ACHN (cell line): ENCODE measurements at regions not wholly inside any gene's neighbourhood (a gene's known extent, or its start where the extent isn't known, plus 50 kb on each side); places are given as distances from the start of the nearest gene placed in this dataset.

Experiments used
- DNase-seq: peaks from one replicate; pipeline ENCODE4 v3.0.0-alpha.2; 2015
- in situ Hi-C: cut with HindIII; loops from 2 replicates; pipeline ENCODE4 v1.10.0; 2017; ENCODE audit warnings: low sequenced_read_pairs, low pct_ligation_motif_present, low pct_unique_long_range_greater_than_20kb

- in situ Hi-C loops = no loop called here
- DNase-seq = peak; percentile 35
Measured at GRCh38 chr18:77366720-77367641, 117.3 kb downstream of the GALR1 start.

- DNase-seq = no peak
- in situ Hi-C loops = no loop called here
Measured at GRCh38 chr18:77369644-77370043, 120.0 kb downstream of the GALR1 start.

- DNase-seq = no peak
- in situ Hi-C loops = no loop called here
Measured at GRCh38 chr18:77373730-77374445, 124.2 kb downstream of the GALR1 start.

GRCh38 chr18:77374446-77374805 lies 124.8 kb downstream of the GALR1 start:
- no peak for DNase-seq
- in situ Hi-C loops = no loop called here

GRCh38 chr18:77376043-77376732 lies 126.5 kb downstream of the GALR1 start:
- in situ Hi-C loops = no loop called here
- DNase-seq = no peak

- in situ Hi-C loops = no loop called here
- no peak for DNase-seq
Measured at GRCh38 chr18:77376733-77377094, 127.1 kb downstream of the GALR1 start.

GRCh38 chr18:77377813-77378212 lies 128.2 kb downstream of the GALR1 start:
- in situ Hi-C loops = no loop called here
- DNase-seq = no peak

- in situ Hi-C loops = no loop called here
- no peak for DNase-seq
Measured at GRCh38 chr18:77379976-77380509, 130.4 kb downstream of the GALR1 start.

- no peak for DNase-seq
- in situ Hi-C loops = no loop called here
Measured at GRCh38 chr18:77380695-77381094, 131.0 kb downstream of the GALR1 start.

- in situ Hi-C loops = no loop called here
- DNase-seq = no peak
Measured at GRCh38 chr18:77392321-77392720, 142.7 kb downstream of the GALR1 start.

- no peak for DNase-seq
- in situ Hi-C loops = no loop called here
Measured at GRCh38 chr18:77393519-77393918, 143.9 kb downstream of the GALR1 start.

- no peak for DNase-seq
- in situ Hi-C loops = no loop called here
Measured at GRCh38 chr18:77395953-77396352, 146.3 kb downstream of the GALR1 start.

- DNase-seq = no peak
- in situ Hi-C loops = no loop called here
Measured at GRCh38 chr18:77397056-77397455, 147.4 kb downstream of the GALR1 start.

- in situ Hi-C loops = no loop called here
- no peak for DNase-seq
Measured at GRCh38 chr18:77397617-77398016, 148.0 kb downstream of the GALR1 start.

GRCh38 chr18:77400561-77400960 lies 150.9 kb downstream of the GALR1 start:
- DNase-seq = no peak
- in situ Hi-C loops = no loop called here

GRCh38 chr18:77401173-77401572 lies 151.5 kb downstream of the GALR1 start:
- in situ Hi-C loops = no loop called here

GRCh38 chr18:77403969-77404535 lies 154.4 kb downstream of the GALR1 start:
- no peak for DNase-seq

More at GRCh38 chr18:77401173-77401572, 151.5 kb downstream of the GALR1 start:
- DNase-seq = no peak

GRCh38 chr18:77405096-77405495 lies 155.4 kb downstream of the GALR1 start:
- DNase-seq = no peak
- in situ Hi-C loops = no loop called here

More at GRCh38 chr18:77403969-77404535, 154.4 kb downstream of the GALR1 start:
- in situ Hi-C loops = no loop called here

- no peak for DNase-seq
- in situ Hi-C loops = no loop called here
Measured at GRCh38 chr18:77407733-77408132, 158.1 kb downstream of the GALR1 start.
